GM12891 (cell line): ENCODE measurements at regions not wholly inside any gene's neighbourhood (a gene's known extent, or its start where the extent isn't known, plus 50 kb on each side); places are given as distances from the start of the nearest gene placed in this dataset.
A peak's percentile ranks its signal among the peaks of the same experiment; 100 is the strongest.

Experiments
- POLR2A ChIP-seq: IDR thresholded peaks from 2 replicates; pipeline ENCODE4 v1.6.1; 2011; ENCODE audit warnings: low read depth, low read length, control low read depth
- POLR2AphosphoS5 ChIP-seq: IDR thresholded peaks from 2 replicates; pipeline ENCODE4 v1.6.1; 2011; ENCODE audit warnings: low read depth, low read length, control low read depth
- SPI1 ChIP-seq: IDR thresholded peaks from 2 replicates; pipeline ENCODE4 v1.6.1; 2011; ENCODE audit warnings: low read depth, low read length, control low read depth
- TAF1 ChIP-seq: IDR thresholded peaks from 2 replicates; pipeline ENCODE4 v1.6.1; 2011; ENCODE audit warnings: low read depth, low read length, control low read depth

GRCh38 chr9:90009447-90009846 is 404.6 kb downstream of the GADD45G start:
- TF ChIP-seq POLR2A (no peak), POLR2AphosphoS5 (no peak), SPI1 (peak; percentile 63; the same call in 1 of the 2 replicates), TAF1 (no peak)
